Peyer's patch (tissue), 4 donors: ENCODE measurements at regions not wholly inside any gene's neighbourhood (a gene's known extent, or its start where the extent isn't known, plus 50 kb on each side); places are given as distances from the start of the nearest gene placed in this dataset.

Experiments
- CTCF ChIP-seq, 6 experiments: fragments of 450-650 bp in 4 of 6; fragments of 200-600 bp in 2 of 6; sonication (generic) in 1 of 6; IDR thresholded peaks; one replicate each; pipeline ENCODE4 v1.5.1; 2017 to 2019; ENCODE audit warnings: antibody characterized with exemption in 6 of 6, mild to moderate bottlenecking in 3 of 6, moderate library complexity in 1 of 6
- POLR2A ChIP-seq, 2 donors: fragments of 450-650 bp; IDR thresholded peaks; one replicate each; pipeline ENCODE4 v1.5.1; 2017; ENCODE audit warnings: antibody characterized with exemption in 2 of 2, mild to moderate bottlenecking in 2 of 2, moderate library complexity in 2 of 2

GRCh38 chr5:66364186-66364585 lies 220.1 kb downstream of the SREK1 start:
- TF ChIP-seq CTCF (IDR thresholded peaks at IDR 0.05) (no peak), POLR2A (IDR thresholded peaks at IDR 0.05) (no peak)
